ENCODE measurements at regions not wholly inside any gene's neighbourhood (a gene's known extent, or its start where the extent isn't known, plus 50 kb on each side); places are given as distances from the start of the nearest gene placed in this dataset.

GRCh38 chr5:27311544-27311943, 273.2 kb upstream of the CDH9 start:
- intact Hi-C loops (cut with micrococcal nuclease): no loop called here
- Mint-ChIP-seq H3K4me1 (ENCODE audit: low read depth) (no peaks in the 10 kb centered on the region), H3K36me3 (ENCODE audit: low read depth) (no peaks in the 10 kb centered on the region), H3K4me3 (no peak overlapping the region), H3K27me3 (no peaks in the 10 kb centered on the region), H3K9me3 (no peaks in the 10 kb centered on the region), H3K27ac (no peak overlapping the region)
- ChIA-PET CTCF (no interaction called here), POLR2A (no interaction called here)
- ATAC-seq (no peak), DNase-seq (no peak)
- TF ChIP-seq, protein P1, sequence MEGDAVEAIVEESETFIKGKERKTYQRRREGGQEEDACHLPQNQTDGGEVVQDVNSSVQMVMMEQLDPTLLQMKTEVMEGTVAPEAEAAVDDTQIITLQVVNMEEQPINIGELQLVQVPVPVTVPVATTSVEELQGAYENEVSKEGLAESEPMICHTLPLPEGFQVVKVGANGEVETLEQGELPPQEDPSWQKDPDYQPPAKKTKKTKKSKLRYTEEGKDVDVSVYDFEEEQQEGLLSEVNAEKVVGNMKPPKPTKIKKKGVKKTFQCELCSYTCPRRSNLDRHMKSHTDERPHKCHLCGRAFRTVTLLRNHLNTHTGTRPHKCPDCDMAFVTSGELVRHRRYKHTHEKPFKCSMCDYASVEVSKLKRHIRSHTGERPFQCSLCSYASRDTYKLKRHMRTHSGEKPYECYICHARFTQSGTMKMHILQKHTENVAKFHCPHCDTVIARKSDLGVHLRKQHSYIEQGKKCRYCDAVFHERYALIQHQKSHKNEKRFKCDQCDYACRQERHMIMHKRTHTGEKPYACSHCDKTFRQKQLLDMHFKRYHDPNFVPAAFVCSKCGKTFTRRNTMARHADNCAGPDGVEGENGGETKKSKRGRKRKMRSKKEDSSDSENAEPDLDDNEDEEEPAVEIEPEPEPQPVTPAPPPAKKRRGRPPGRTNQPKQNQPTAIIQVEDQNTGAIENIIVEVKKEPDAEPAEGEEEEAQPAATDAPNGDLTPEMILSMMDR (IDR thresholded peaks at IDR 0.05): no peak

- Mint-ChIP-seq H3K4me1 (ENCODE audit: low read depth) (no peaks in the 10 kb centered on the region), H3K4me3 (no peak overlapping the region), H3K36me3 (ENCODE audit: low read depth) (no peaks in the 10 kb centered on the region), H3K27me3 (no peaks in the 10 kb centered on the region), H3K9me3 (no peaks in the 10 kb centered on the region), H3K27ac (no peak overlapping the region)
- intact Hi-C loops (cut with micrococcal nuclease): no loop called here
- POLR2A ChIA-PET: no interaction called here
- no peak for DNase-seq
- TF ChIP-seq, protein P1 (IDR thresholded peaks at IDR 0.05): no peak
- ATAC-seq: no peak
- CTCF ChIA-PET: no interaction called here
These were observed 269.8 kb upstream of the CDH9 start for GRCh38 chr5:27308153-27308552.

DNA sequence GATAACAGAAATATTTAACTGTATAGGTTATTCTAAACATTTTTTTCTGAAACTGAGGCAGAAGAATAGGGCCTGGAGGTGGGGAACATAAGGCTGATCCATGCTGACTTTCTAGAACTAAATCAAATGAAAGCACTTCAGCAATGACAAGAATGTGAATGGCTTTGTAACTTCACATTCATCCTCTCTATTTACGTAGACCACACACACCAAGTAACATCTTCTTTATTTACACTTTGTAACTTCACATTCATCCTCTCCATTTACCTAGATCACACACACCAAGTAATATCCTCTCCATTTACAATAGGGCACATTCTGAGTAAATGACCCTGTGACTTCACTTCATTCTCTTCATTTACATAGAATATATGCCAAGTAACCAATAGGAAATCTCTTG, 251.8 kb upstream of the CDH9 start:
- intact Hi-C loops (cut with micrococcal nuclease): no loop called here
- ChIA-PET CTCF (no interaction called here), POLR2A (no interaction called here)
- Mint-ChIP-seq H3K27me3 (no peaks in the 10 kb centered on the region), H3K27ac (no peak overlapping the region), H3K36me3 (ENCODE audit: low read depth) (no peaks in the 10 kb centered on the region), H3K4me3 (no peak overlapping the region), H3K9me3 (peaks cover 9% of the 10 kb centered on the region), H3K4me1 (ENCODE audit: low read depth) (no peaks in the 10 kb centered on the region)
- ATAC-seq: no peak
- no peak for DNase-seq
- TF ChIP-seq, protein P1 (IDR thresholded peaks at IDR 0.05): no peak

DNA sequence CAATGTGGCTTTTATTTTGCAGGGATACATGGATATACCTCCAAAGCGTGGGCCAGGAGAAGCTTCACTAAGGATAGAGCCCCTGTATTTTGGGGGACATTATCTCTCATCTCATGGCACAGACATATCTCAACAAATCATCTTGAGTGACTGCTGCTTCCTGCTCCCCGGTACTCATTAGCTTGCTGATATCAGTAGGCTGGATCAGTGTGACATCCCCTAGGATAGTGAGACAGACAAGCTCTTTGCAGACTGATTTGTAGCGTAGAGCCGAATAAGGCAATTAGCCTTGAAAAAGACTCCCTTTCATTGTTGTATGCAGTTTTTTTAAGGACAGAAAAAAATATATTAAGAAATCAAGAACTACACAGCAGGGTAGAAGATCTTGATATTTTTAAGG, 237.7 kb upstream of the CDH9 start:
- H3K27ac Mint-ChIP-seq: no peak overlapping the region
- DNase-seq (no peak), ATAC-seq (no peak)
- CTCF ChIA-PET: no interaction called here
- H3K4me3 Mint-ChIP-seq: no peak overlapping the region
- POLR2A ChIA-PET: no interaction called here
- no peaks in the 10 kb centered on the region for H3K27me3 Mint-ChIP-seq
- no peaks in the 10 kb centered on the region for H3K4me1 Mint-ChIP-seq (ENCODE audit: low read depth)
- intact Hi-C loops (cut with micrococcal nuclease): no loop called here
- H3K36me3 Mint-ChIP-seq (ENCODE audit: low read depth): no peaks in the 10 kb centered on the region
- TF ChIP-seq, protein P1 (IDR thresholded peaks at IDR 0.05): no peak
- peaks cover 15% of the 10 kb centered on the region for H3K9me3 Mint-ChIP-seq

GRCh38 chr5:27275345-27275744, 237.0 kb upstream of the CDH9 start:
- Mint-ChIP-seq H3K27ac (no peak overlapping the region), H3K4me3 (no peak overlapping the region), H3K36me3 (ENCODE audit: low read depth) (no peaks in the 10 kb centered on the region), H3K9me3 (peaks cover 15% of the 10 kb centered on the region), H3K4me1 (ENCODE audit: low read depth) (no peaks in the 10 kb centered on the region), H3K27me3 (no peaks in the 10 kb centered on the region)
- intact Hi-C loops (cut with micrococcal nuclease): no loop called here
- ChIA-PET CTCF (no interaction called here), POLR2A (no interaction called here)
- DNase-seq (no peak), ATAC-seq (no peak)
- TF ChIP-seq, protein P1 (IDR thresholded peaks at IDR 0.05): no peak
